OCI-LY7 (cell line): ENCODE measurements at regions not wholly inside any gene's neighbourhood (a gene's known extent, or its start where the extent isn't known, plus 50 kb on each side); places are given as distances from the start of the nearest gene placed in this dataset.

Experiments
- BruUV-seq: library from RNA; stranded (reverse); fragments of 400-500 nt; replicated peaks from 2 replicates; lab custom pipeline; 2021; lab: Mats Ljungman, UMichigan
- CTCF ChIA-PET: fragments of 300-600 bp; sonication (Branson Sonifier 250); formaldehyde crosslinking; loops from one replicate; lab custom pipeline; 2022; ENCODE audit warnings: antibody characterized with exemption; ENCODE audit not compliant: unreplicated experiment; lab: Charles Lee
- POLR2A ChIA-PET: fragments of 300-600 bp; sonication (Branson Sonifier 250); formaldehyde crosslinking; loops from one replicate; lab custom pipeline; 2022; ENCODE audit warnings: antibody characterized with exemption; lab: Charles Lee
- DNase-seq: peaks from one replicate; pipeline ENCODE4 v3.0.0-alpha.2; 2015; ENCODE audit warnings: low spot score
- H2AFZ ChIP-seq: fragments of 200-600 bp; sonication (generic), shearing (Covaris generic); 2 replicates; pipeline ENCODE4 v1.6.1; 2014; ENCODE audit warnings: mild to moderate bottlenecking, antibody characterized with exemption, low read length, moderate library complexity
- H3K27ac ChIP-seq: fragments of 200-600 bp; sonication (generic); 2 replicates; pipeline ENCODE4 v1.5.1; 2014; ENCODE audit warnings: mixed run types, low read depth, mild to moderate bottlenecking, moderate library complexity, low read length, inconsistent platforms; ENCODE audit not compliant: poor library complexity, severe bottlenecking
- H3K36me3 ChIP-seq: fragments of 200-600 bp; sonication (generic); 2 replicates; pipeline ENCODE4 v1.6.1; 2014; ENCODE audit warnings: mild to moderate bottlenecking, antibody characterized with exemption, low read length, moderate library complexity, mixed read lengths; ENCODE audit not compliant: insufficient read depth
- H3K4me1 ChIP-seq: fragments of 200-600 bp; sonication (generic); 2 replicates; pipeline ENCODE4 v1.5.1; 2014; ENCODE audit warnings: mild to moderate bottlenecking, low read length; ENCODE audit not compliant: insufficient read depth, poor library complexity, severe bottlenecking
- H3K4me2 ChIP-seq: fragments of 200-600 bp; sonication (generic); 2 replicates; pipeline ENCODE4 v1.6.1; 2014; ENCODE audit warnings: mild to moderate bottlenecking, low read length
- H3K4me3 ChIP-seq: fragments of 200-600 bp; sonication (generic); 2 replicates; pipeline ENCODE4 v1.5.1; 2014; ENCODE audit warnings: mild to moderate bottlenecking, low read depth, low read length; ENCODE audit not compliant: poor library complexity, severe bottlenecking
- H3K79me2 ChIP-seq: fragments of 200-600 bp; sonication (generic); 2 replicates; pipeline ENCODE4 v1.6.1; 2016; ENCODE audit warnings: low read depth, mild to moderate bottlenecking, low read length, moderate library complexity, mixed read lengths; ENCODE audit not compliant: insufficient read depth
- H3K9me2 ChIP-seq: fragments of 200-600 bp; sonication (generic); 2 replicates; pipeline ENCODE4 v1.6.1; 2016; ENCODE audit warnings: mild to moderate bottlenecking, low read length, mixed read lengths; ENCODE audit not compliant: insufficient read depth
- H3K9me3 ChIP-seq: fragments of 200-600 bp; sonication (generic); 2 replicates; pipeline ENCODE4 v1.6.1; 2014; ENCODE audit warnings: mild to moderate bottlenecking, mixed run types, low read length, mixed read lengths
- H4K20me1 ChIP-seq: fragments of 200-600 bp; sonication (generic); 2 replicates; pipeline ENCODE4 v1.6.1; 2014; ENCODE audit warnings: mild to moderate bottlenecking, antibody characterized with exemption, low read length, moderate library complexity, mixed read lengths; ENCODE audit not compliant: insufficient read depth
- CTCF ChIP-seq: fragments of 200-600 bp; sonication (generic); conservative IDR thresholded peaks from 2 replicates; pipeline ENCODE4 v1.5.1; 2014; ENCODE audit warnings: mild to moderate bottlenecking, antibody characterized with exemption, low read length, moderate library complexity, mixed read lengths
- EZH2phosphoT487 ChIP-seq: fragments of 200-600 bp; sonication (generic); IDR thresholded peaks from 2 replicates; pipeline ENCODE4 v1.6.1; 2018; ENCODE audit warnings: low read depth, borderline replicate concordance, mild to moderate bottlenecking, mixed run types, antibody characterized with exemption, low read length, moderate library complexity, mixed read lengths
- intact Hi-C: fragments of 100-400 bp; cut with micrococcal nuclease; formaldehyde crosslinking; loops from one replicate; pipeline ENCODE4 v1.10.0; 2022; ENCODE audit not compliant: unreplicated experiment

- H3K9me3 ChIP-seq, result no peaks in the 10 kb centered on the region
- no peak overlapping the region for H3K4me2 ChIP-seq
- intact Hi-C loops, result no loop called here
- no peak overlapping the region for H2AFZ ChIP-seq
- no peaks in the 10 kb centered on the region for H3K4me1 ChIP-seq
- no peaks in the 10 kb centered on the region for H3K9me2 ChIP-seq
- POLR2A ChIA-PET, result no interaction called here
- BruUV-seq, result no TSS peak
- H4K20me1 ChIP-seq, result no peaks in the 10 kb centered on the region
- no peaks in the 10 kb centered on the region for H3K36me3 ChIP-seq
- DNase-seq, result no peak
- no peak overlapping the region for H3K4me3 ChIP-seq
- TF ChIP-seq CTCF, result no peak
- no peak for TF ChIP-seq EZH2phosphoT487
- H3K27ac ChIP-seq, result no peak overlapping the region
- CTCF ChIA-PET, result no interaction called here
- no peaks in the 10 kb centered on the region for H3K79me2 ChIP-seq
Measured at GRCh38 chr3:65027335-65027734, 339.5 kb upstream of the ADAMTS9 start.

GRCh38 chr3:65026151-65026550 is 338.4 kb upstream of the ADAMTS9 start:
- no peaks in the 10 kb centered on the region for H3K9me3 ChIP-seq
- BruUV-seq, result no TSS peak
- no peaks in the 10 kb centered on the region for H3K36me3 ChIP-seq
- POLR2A ChIA-PET, result no interaction called here
- no peaks in the 10 kb centered on the region for H3K4me1 ChIP-seq
- H3K4me2 ChIP-seq, result no peak overlapping the region
- H3K4me3 ChIP-seq, result no peak overlapping the region
- no peak overlapping the region for H2AFZ ChIP-seq
- no peak overlapping the region for H3K27ac ChIP-seq
- CTCF ChIA-PET, result no interaction called here
- intact Hi-C loops, result no loop called here
- H4K20me1 ChIP-seq, result no peaks in the 10 kb centered on the region
- H3K9me2 ChIP-seq, result no peaks in the 10 kb centered on the region
- TF ChIP-seq CTCF (no peak), EZH2phosphoT487 (no peak)
- no peak for DNase-seq
- H3K79me2 ChIP-seq, result no peaks in the 10 kb centered on the region

GRCh38 chr3:65024148-65024547 is 336.3 kb upstream of the ADAMTS9 start:
- Histone ChIP-seq H3K9me2 (no peaks in the 10 kb centered on the region), H3K36me3 (no peaks in the 10 kb centered on the region), H3K4me2 (no peak overlapping the region), H3K79me2 (no peaks in the 10 kb centered on the region), H2AFZ (no peak overlapping the region), H3K4me3 (no peak overlapping the region), H4K20me1 (no peaks in the 10 kb centered on the region), H3K9me3 (no peaks in the 10 kb centered on the region), H3K27ac (no peak overlapping the region), H3K4me1 (no peaks in the 10 kb centered on the region)
- ChIA-PET CTCF (no interaction called here), POLR2A (interaction anchor here (1.2 to 1.4 kb wide), 2 partner anchors 17 to 19 kb away, joined by 3 to 4 read pairs; no protein-coding TSS in a partner anchor)
- intact Hi-C loops, result no loop called here
- DNase-seq, result no peak
- TF ChIP-seq CTCF (no peak), EZH2phosphoT487 (no peak)
- no TSS peak for BruUV-seq
